HPDE6-E6E7 (cell line): ENCODE measurements at regions not wholly inside any gene's neighbourhood (a gene's known extent, or its start where the extent isn't known, plus 50 kb on each side); places are given as distances from the start of the nearest gene placed in this dataset.

Experiments
- DNase-seq: peaks from one replicate; pipeline ENCODE4 v3.0.0; 2011; ENCODE audit warnings: missing footprints; ENCODE audit errors: extremely low spot score

GRCh38 chr1:17877316-17877715, 122.2 kb downstream of the ACTL8 start:
- DNase-seq: no peak

- DNase-seq: no peak
These were observed 122.8 kb downstream of the ACTL8 start for GRCh38 chr1:17877896-17878295.

GRCh38 chr1:17878837-17879236, 123.7 kb downstream of the ACTL8 start:
- DNase-seq: no peak

GRCh38 chr1:17880449-17880848, 125.3 kb downstream of the ACTL8 start:
- DNase-seq: no peak

- DNase-seq: no peak
These were observed 126.6 kb downstream of the ACTL8 start for GRCh38 chr1:17881761-17882160.

GRCh38 chr1:17883136-17883535, 128.0 kb downstream of the ACTL8 start:
- no peak for DNase-seq

- no peak for DNase-seq
These were observed 128.7 kb downstream of the ACTL8 start for GRCh38 chr1:17883662-17884395.

GRCh38 chr1:17885663-17886320, 130.7 kb downstream of the ACTL8 start:
- no peak for DNase-seq

GRCh38 chr1:17886386-17886785, 131.3 kb downstream of the ACTL8 start:
- no peak for DNase-seq

- DNase-seq: no peak
These were observed 131.8 kb downstream of the ACTL8 start for GRCh38 chr1:17886838-17887441.

GRCh38 chr1:17887661-17888371, 132.7 kb downstream of the ACTL8 start:
- DNase-seq: no peak

GRCh38 chr1:17890056-17890814, 135.1 kb downstream of the ACTL8 start:
- no peak for DNase-seq

- no peak for DNase-seq
These were observed 135.7 kb downstream of the ACTL8 start for GRCh38 chr1:17890815-17891191.

- DNase-seq: no peak
These were observed 136.3 kb downstream of the ACTL8 start for GRCh38 chr1:17891205-17892110.

- DNase-seq: no peak
These were observed 137.1 kb downstream of the ACTL8 start for GRCh38 chr1:17892225-17892624.

- no peak for DNase-seq
These were observed 137.7 kb downstream of the ACTL8 start for GRCh38 chr1:17892851-17893250.

- no peak for DNase-seq
These were observed 138.9 kb downstream of the ACTL8 start for GRCh38 chr1:17893891-17894631.

- DNase-seq: no peak
These were observed 140.3 kb downstream of the ACTL8 start for GRCh38 chr1:17895401-17895800.

- DNase-seq: no peak
These were observed 140.9 kb downstream of the ACTL8 start for GRCh38 chr1:17895986-17896385.

GRCh38 chr1:17903386-17903785, 148.3 kb downstream of the ACTL8 start:
- DNase-seq: no peak
